ENCODE measurements at regions not wholly inside any gene's neighbourhood (a gene's known extent, or its start where the extent isn't known, plus 50 kb on each side); places are given as distances from the start of the nearest gene placed in this dataset.
A peak's percentile ranks its signal among the peaks of the same experiment; 100 is the strongest.
"Not testable (repeated sequence)": the region's sequence is repeated elsewhere in the genome, so short reads cannot be mapped to it uniquely, and the experiment has no call there.

DNA sequence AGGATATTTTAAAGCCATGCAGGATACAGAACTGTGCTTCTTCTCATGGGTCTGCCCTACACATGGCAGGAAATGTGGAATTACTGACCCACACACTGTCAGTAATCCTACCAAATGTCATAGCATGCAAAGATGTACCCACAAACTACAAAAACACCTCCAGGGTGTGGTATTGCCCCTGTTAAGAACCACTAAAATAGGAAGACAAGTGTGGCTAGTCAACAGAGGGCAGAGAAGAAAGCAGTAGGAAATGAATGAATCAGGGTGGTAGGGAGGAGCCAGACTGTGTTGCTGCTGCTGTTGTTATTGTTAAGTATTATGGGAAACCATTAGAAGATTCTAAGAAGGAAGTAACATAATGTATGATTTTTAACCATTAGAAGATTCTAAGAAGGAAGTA is 556.7 kb upstream of the ACVR2A start:
- no peak overlapping the region for H3K27ac ChIP-seq
- H3K36me3 ChIP-seq, result no peaks in the 10 kb centered on the region
- H3K27me3 ChIP-seq, result no peaks in the 10 kb centered on the region
- no peak for DNase-seq
- no peak overlapping the region for H3K4me3 ChIP-seq
- H3K4me1 ChIP-seq, result no peaks in the 10 kb centered on the region
- TF ChIP-seq POLR2A (IDR thresholded peaks at IDR 0.05), result no peak
- TF ChIP-seq, protein P1, sequence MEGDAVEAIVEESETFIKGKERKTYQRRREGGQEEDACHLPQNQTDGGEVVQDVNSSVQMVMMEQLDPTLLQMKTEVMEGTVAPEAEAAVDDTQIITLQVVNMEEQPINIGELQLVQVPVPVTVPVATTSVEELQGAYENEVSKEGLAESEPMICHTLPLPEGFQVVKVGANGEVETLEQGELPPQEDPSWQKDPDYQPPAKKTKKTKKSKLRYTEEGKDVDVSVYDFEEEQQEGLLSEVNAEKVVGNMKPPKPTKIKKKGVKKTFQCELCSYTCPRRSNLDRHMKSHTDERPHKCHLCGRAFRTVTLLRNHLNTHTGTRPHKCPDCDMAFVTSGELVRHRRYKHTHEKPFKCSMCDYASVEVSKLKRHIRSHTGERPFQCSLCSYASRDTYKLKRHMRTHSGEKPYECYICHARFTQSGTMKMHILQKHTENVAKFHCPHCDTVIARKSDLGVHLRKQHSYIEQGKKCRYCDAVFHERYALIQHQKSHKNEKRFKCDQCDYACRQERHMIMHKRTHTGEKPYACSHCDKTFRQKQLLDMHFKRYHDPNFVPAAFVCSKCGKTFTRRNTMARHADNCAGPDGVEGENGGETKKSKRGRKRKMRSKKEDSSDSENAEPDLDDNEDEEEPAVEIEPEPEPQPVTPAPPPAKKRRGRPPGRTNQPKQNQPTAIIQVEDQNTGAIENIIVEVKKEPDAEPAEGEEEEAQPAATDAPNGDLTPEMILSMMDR (IDR thresholded peaks at IDR 0.05), result no peak
- H3K9me3 ChIP-seq, result no peaks in the 10 kb centered on the region

DNA sequence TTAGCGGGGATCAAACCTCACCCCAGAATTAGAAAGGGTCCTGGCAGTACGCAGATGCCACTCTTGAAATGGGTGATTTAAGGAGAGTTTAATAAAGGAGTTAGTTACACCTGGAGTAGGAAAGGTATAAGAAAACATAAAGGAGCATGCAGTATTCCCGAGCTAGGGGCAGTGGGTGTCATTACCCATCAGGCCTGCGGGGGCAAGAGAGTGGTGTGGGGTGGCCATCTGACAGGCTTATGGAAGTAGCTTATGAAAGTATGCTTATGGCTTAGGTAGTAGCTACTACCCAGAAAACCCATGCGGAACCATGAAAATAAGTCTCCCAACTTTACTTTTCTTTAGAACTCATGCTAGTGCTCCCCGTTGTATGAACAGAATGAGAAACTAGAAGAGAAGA is 568.9 kb upstream of the ACVR2A start:
- Histone ChIP-seq H3K36me3 (no peaks in the 10 kb centered on the region), H3K4me3 (no peak overlapping the region), H3K4me1 (no peaks in the 10 kb centered on the region), H3K9me3 (no peaks in the 10 kb centered on the region), H3K27ac (no peak overlapping the region), H3K27me3 (no peaks in the 10 kb centered on the region)
- no peak for DNase-seq
- TF ChIP-seq, protein P1 (IDR thresholded peaks at IDR 0.05), result peak in 2 of 6 experiments; percentile 6 to 12
- no peak for TF ChIP-seq POLR2A (IDR thresholded peaks at IDR 0.05)

DNA sequence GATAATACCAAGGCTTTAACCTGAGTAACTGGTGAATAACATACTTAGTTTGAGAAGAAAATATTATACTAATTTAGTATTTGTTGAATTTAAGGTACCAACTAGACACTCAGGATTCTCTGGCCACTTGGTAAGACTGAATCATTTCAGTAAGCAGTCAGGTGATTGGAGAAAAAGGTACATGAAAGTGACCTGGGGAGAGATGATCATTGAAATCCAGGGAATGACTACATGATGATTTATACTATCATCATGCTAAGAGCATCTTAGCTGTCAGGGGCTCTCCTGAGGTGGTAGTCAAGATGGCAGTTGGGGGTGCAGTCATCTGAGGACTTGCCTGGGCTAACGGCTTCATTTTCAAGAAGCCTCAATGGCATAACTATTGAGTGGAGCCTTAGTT is 571.2 kb upstream of the ACVR2A start:
- no peak for DNase-seq
- no peaks in the 10 kb centered on the region for H3K4me1 ChIP-seq
- H3K9me3 ChIP-seq, result peaks cover 0 to 2% (median 0%) of the 10 kb centered on the region in 4 donors
- no peaks in the 10 kb centered on the region for H3K36me3 ChIP-seq
- H3K27me3 ChIP-seq, result no peaks in the 10 kb centered on the region
- no peak for TF ChIP-seq POLR2A (IDR thresholded peaks at IDR 0.05)
- TF ChIP-seq, protein P1 (IDR thresholded peaks at IDR 0.05), result no peak
- H3K4me3 ChIP-seq, result no peak overlapping the region
- no peak overlapping the region for H3K27ac ChIP-seq

DNA sequence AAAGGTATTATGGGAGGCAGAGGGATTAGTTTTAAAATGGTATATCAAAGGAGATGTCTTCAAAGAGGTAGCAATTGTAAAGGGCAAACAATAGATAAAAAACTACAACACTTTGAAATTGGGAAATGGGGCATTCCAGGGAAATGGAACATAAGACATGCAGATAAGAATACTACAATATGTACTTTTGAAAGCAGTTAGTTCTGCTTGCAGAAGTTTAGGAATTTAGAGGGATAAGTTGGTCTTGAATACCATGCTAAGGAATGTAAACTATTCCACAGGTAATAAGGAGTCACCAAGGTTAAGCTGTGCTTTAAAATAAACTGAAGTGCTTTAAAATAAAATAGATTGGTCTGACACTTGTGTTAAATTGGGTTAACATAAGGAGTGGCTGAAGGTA is 571.7 kb upstream of the ACVR2A start:
- H3K36me3 ChIP-seq, result no peaks in the 10 kb centered on the region
- H3K4me1 ChIP-seq, result no peaks in the 10 kb centered on the region
- no peak for DNase-seq
- H3K27me3 ChIP-seq, result no peaks in the 10 kb centered on the region
- H3K9me3 ChIP-seq, result peaks cover 0 to 4% (median 0%) of the 10 kb centered on the region in 4 donors
- no peak for TF ChIP-seq POLR2A (IDR thresholded peaks at IDR 0.05)
- TF ChIP-seq, protein P1 (IDR thresholded peaks at IDR 0.05), result no peak
- no peak overlapping the region for H3K4me3 ChIP-seq
- no peak overlapping the region for H3K27ac ChIP-seq

DNA sequence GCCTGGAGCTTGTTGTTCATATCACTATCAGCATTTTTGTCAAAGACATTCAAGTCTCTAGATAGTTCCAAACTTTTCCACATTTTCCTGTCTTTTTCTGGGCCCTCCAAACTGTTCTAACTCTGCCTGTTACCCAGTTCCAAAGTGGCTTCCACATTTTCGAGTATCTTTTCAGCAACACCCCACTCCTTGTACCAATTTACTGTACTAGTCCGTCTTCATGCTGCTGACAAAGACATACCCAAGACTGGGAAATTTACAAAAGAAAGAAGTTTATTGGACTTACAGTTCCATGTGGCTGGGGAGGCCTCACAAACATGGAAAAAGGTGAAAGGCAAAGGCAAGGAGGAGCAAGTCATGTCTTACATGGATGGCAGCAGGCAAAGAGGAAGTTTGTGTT is 575.2 kb upstream of the ACVR2A start:
- not testable (repeated sequence) for H3K4me3 ChIP-seq, H3K27ac ChIP-seq, H3K9me3 ChIP-seq, H3K4me1 ChIP-seq, H3K36me3 ChIP-seq, H3K27me3 ChIP-seq, DNase-seq

DNA sequence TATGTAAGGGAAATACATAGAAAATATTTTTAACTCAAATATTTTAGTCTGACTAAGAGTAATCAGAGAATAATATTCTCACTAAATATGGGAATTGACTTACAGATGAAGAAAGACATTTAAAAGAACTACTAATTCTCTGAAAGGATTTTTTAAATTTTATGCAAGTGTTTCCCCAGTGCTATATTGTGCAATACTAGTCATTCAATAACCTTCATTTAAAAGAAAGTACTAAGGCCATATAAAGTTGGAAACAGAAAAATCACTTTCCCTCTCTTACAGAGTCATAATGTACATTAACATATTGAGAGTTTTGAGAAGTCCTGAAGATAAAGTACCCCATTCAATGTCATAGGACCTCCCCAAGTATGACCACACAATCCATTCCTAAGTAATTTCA is 584.6 kb upstream of the ACVR2A start:
- no peak for TF ChIP-seq POLR2A (IDR thresholded peaks at IDR 0.05)
- TF ChIP-seq, protein P1 (IDR thresholded peaks at IDR 0.05), result no peak
- DNase-seq, result no peak
- Histone ChIP-seq H3K36me3 (no peaks in the 10 kb centered on the region), H3K9me3 (no peaks in the 10 kb centered on the region), H3K27me3 (no peaks in the 10 kb centered on the region), H3K4me1 (no peaks in the 10 kb centered on the region), H3K4me3 (no peak overlapping the region), H3K27ac (no peak overlapping the region)

All from Peyer's patch (tissue), 4 donors.